ENCODE measurements at regions not wholly inside any gene's neighbourhood (a gene's known extent, or its start where the extent isn't known, plus 50 kb on each side); places are given as distances from the start of the nearest gene placed in this dataset.

DNA sequence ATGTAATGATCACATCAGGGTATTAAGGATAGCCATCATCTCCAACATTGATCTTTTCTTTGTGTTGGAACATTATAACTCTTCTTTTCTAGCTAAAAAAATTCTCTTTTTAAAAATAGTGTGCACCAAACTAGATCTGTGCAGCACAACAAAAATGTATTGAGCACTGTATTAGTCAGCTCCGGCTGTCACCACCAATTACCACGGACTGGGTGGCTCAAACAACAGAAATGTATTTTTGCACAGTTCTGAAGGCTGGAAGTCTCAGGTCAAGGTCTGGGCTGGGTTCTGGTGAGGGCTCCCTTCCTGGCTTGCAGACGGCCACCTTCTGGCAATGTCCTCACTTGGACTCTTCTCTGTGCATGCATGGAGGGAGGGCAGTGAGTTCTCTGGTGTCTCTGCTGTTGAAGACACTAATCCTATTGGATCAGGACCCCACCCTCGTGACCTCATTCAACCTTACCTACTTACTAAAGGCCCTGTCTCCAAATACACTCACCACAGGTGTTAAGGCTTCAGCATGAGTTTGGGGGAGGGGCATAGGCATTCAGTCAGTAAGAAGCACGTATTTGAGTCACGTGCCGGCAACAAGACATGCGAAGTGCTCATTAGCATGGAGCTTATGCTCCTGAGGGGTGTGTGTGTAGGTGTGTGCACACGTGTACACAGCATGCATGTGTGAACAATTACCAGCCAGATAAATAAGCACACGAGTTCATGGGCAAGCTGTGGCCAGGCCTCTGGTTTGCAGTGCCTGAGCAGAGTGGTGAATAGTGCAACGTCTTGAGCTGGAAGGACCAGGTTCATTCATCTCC is 89.4 kb upstream of the SH3PXD2B start:
- no peak overlapping the region for H3K27ac ChIP-seq
- no peak for TF ChIP-seq Cebpa-rat (IDR thresholded peaks at IDR 0.05)
- no peaks in the 10 kb centered on the region for H4K20me1 ChIP-seq
- H3K4me2 ChIP-seq, result 0 out of 22 replicates have a peak overlapping the region, but pooled peaks of 1 of the 11 experiments have one; percentile 52
- H3K36me3 ChIP-seq, result no peaks in the 10 kb centered on the region
- H3K9ac ChIP-seq, result no peak overlapping the region
- H3K9me3 ChIP-seq (replicated peaks in 1 of 11), result no peaks in the 10 kb centered on the region
- H3K27me3 ChIP-seq, result no peaks in the 10 kb centered on the region
- no peak overlapping the region for H3K4me3 ChIP-seq
- peaks cover 4 to 21% (median 14%) of the 10 kb centered on the region in 10 experiments; a peak in 17 of 20 replicates for H3K4me1 ChIP-seq

GRCh38 chr5:172542651-172543131 is 88.4 kb upstream of the SH3PXD2B start:
- Histone ChIP-seq H3K9ac (no peak overlapping the region; a peak in 1 of 22 replicates), H3K4me2 (peak overlapping the region in 9 of 11 experiments; percentile 31 to 73 (median 57); a peak in 17 of 22 replicates), H3K9me3 (replicated peaks in 1 of 11) (no peaks in the 10 kb centered on the region), H3K4me3 (no peak overlapping the region), H3K27ac (0 out of 22 replicates have a peak overlapping the region, but pooled peaks of 1 of the 11 experiments have one; percentile 7), H3K27me3 (no peaks in the 10 kb centered on the region), H4K20me1 (no peaks in the 10 kb centered on the region), H3K36me3 (no peaks in the 10 kb centered on the region), H3K4me1 (peaks cover 4 to 21% (median 14%) of the 10 kb centered on the region in 10 experiments; a peak in 17 of 20 replicates)
- no peak for TF ChIP-seq Cebpa-rat (IDR thresholded peaks at IDR 0.05)

DNA sequence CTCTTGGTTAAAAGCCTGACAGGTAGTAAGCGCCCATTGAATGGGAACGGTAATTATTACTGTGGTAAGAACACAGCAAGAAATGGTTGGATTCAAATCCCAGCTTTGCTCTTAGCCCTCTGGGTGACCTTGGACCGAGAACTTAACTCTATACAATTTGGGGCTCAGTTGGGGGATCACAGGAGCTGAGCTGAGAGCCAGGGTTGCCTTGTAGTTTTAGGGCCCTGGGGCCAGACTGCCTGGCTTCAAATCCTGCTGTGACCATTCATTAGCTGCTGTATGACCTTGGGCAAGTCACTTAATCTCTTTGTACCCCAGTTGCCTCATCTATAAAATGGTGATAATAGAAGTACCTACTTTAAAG is 87.4 kb upstream of the SH3PXD2B start:
- no peak overlapping the region for H3K4me3 ChIP-seq
- H3K9ac ChIP-seq, result no peak overlapping the region
- no peak for TF ChIP-seq Cebpa-rat (IDR thresholded peaks at IDR 0.05)
- H3K36me3 ChIP-seq, result no peaks in the 10 kb centered on the region
- H3K27ac ChIP-seq, result no peak overlapping the region
- H3K4me1 ChIP-seq, result peaks cover 4 to 21% (median 14%) of the 10 kb centered on the region in 10 experiments; a peak in 17 of 20 replicates
- no peak overlapping the region for H3K4me2 ChIP-seq
- peaks cover 0 to 3% (median 0%) of the 10 kb centered on the region in 11 experiments; a peak in 1 of 22 replicates for H3K9me3 ChIP-seq (replicated peaks in 1 of 11)
- H3K27me3 ChIP-seq, result no peaks in the 10 kb centered on the region
- H4K20me1 ChIP-seq, result no peaks in the 10 kb centered on the region

- Histone ChIP-seq H3K36me3 (no peaks in the 10 kb centered on the region), H3K4me1 (peaks cover 4 to 21% (median 14%) of the 10 kb centered on the region in 10 experiments; a peak in 17 of 20 replicates), H3K4me2 (peak overlapping the region in 7 of 11 experiments; percentile 5 to 46 (median 10); a peak in 5 of 22 replicates), H3K4me3 (no peak overlapping the region), H3K27ac (no peak overlapping the region), H3K9ac (no peak overlapping the region), H4K20me1 (no peaks in the 10 kb centered on the region), H3K27me3 (no peaks in the 10 kb centered on the region), H3K9me3 (replicated peaks in 1 of 11) (peaks cover 0 to 3% (median 0%) of the 10 kb centered on the region in 11 experiments; a peak in 1 of 22 replicates)
- no peak for TF ChIP-seq Cebpa-rat (IDR thresholded peaks at IDR 0.05)
Observed at GRCh38 chr5:172541099-172541772, 86.9 kb upstream of the SH3PXD2B start.

- Histone ChIP-seq H3K9me3 (replicated peaks in 1 of 11) (peaks cover 0 to 3% (median 0%) of the 10 kb centered on the region in 11 experiments; a peak in 1 of 22 replicates), H3K9ac (no peak overlapping the region), H3K27me3 (no peaks in the 10 kb centered on the region), H3K27ac (no peak overlapping the region), H3K4me3 (no peak overlapping the region), H3K36me3 (no peaks in the 10 kb centered on the region), H3K4me1 (peaks cover 4 to 21% (median 14%) of the 10 kb centered on the region in 10 experiments; a peak in 17 of 20 replicates), H3K4me2 (no peak overlapping the region), H4K20me1 (no peaks in the 10 kb centered on the region)
- TF ChIP-seq Cebpa-rat (IDR thresholded peaks at IDR 0.05), result no peak
Observed at GRCh38 chr5:172540099-172540870, 86.0 kb upstream of the SH3PXD2B start.

- Histone ChIP-seq H3K27me3 (no peaks in the 10 kb centered on the region), H3K27ac (no peak overlapping the region)
Observed at GRCh38 chr5:172535108-172535445, 80.8 kb upstream of the SH3PXD2B start.

DNA sequence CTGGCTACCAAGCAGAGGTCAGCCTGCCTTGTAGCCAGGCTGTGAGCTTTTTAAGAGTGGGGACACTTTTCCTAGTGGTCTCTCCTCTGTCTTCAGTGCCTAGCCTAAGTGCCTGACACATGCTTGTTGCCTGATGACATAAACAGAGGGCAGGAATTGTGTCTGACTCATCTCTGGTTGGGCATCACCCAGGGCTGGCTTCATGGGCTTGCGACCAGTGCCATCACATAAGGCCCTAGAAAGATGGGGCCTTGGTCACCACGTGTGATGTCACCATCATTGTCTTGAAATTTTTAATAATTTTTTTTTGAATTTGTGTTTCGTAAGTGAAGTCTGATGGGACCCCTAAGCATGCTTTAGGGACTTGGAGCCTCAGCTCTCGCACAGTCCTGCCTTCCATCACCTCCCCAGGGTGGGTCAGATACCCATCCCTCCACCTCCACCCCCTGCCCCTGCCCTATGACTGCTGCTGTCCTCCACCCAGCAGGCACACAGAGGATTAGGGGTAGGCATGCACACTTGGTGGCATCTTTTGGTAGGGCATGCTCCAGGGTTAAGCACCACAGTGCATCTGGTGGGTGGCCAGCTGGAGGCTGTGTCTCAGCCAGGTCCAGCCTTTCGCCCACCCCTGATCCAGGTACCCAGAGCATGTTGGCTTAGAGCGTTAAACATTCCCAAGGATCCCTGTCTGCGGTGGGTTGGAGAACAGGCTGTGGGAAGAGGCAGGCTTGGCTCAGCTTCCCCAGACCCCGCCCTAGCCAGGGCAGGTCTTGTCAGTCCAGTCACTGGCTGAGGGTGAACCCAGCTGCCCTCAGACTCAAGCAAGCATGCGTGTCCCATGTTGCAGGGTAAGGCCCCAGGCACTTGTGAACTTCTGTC is 80.1 kb upstream of the SH3PXD2B start:
- no peak overlapping the region for H3K4me2 ChIP-seq
- no peaks in the 10 kb centered on the region for H3K27me3 ChIP-seq
- peaks cover 9 to 25% (median 16%) of the 10 kb centered on the region in 10 experiments; a peak in 19 of 20 replicates for H3K4me1 ChIP-seq
- no peaks in the 10 kb centered on the region for H4K20me1 ChIP-seq
- H3K4me3 ChIP-seq, result no peak overlapping the region
- H3K9ac ChIP-seq, result no peak overlapping the region
- H3K36me3 ChIP-seq, result no peaks in the 10 kb centered on the region
- H3K9me3 ChIP-seq (replicated peaks in 1 of 11), result peaks cover 0 to 4% (median 0%) of the 10 kb centered on the region in 11 experiments; a peak in 5 of 22 replicates
- no peak overlapping the region for H3K27ac ChIP-seq
- TF ChIP-seq Cebpa-rat (IDR thresholded peaks at IDR 0.05), result no peak

More at GRCh38 chr5:172535108-172535445, 80.8 kb upstream of the SH3PXD2B start:
- no peak overlapping the region for H3K4me3 ChIP-seq
- H3K9me3 ChIP-seq (replicated peaks in 1 of 11), result peaks cover 0 to 3% (median 0%) of the 10 kb centered on the region in 11 experiments; a peak in 2 of 22 replicates
- H3K4me2 ChIP-seq, result no peak overlapping the region
- H3K9ac ChIP-seq, result no peak overlapping the region
- H4K20me1 ChIP-seq, result no peaks in the 10 kb centered on the region
- peaks cover 9 to 25% (median 16%) of the 10 kb centered on the region in 10 experiments; a peak in 19 of 20 replicates for H3K4me1 ChIP-seq
- TF ChIP-seq Cebpa-rat (IDR thresholded peaks at IDR 0.05), result no peak
- H3K36me3 ChIP-seq, result no peaks in the 10 kb centered on the region

Data from BLaER1 treated with 17β-estradiol and CSF1 and Interleukin-3, amounts not matched to agents 10 nM and 100 nM (cell line).